ENCODE measurements at regions not wholly inside any gene's neighbourhood (a gene's known extent, or its start where the extent isn't known, plus 50 kb on each side); places are given as distances from the start of the nearest gene placed in this dataset.

GRCh38 chr3:99472385-99472784, 166.0 kb upstream of the COL8A1 start:
- ChIA-PET POLR2A (ENCODE audit: low non-redundant PET) (no interaction called here), CTCF (interaction anchor here (0.7 kb wide), 1 partner anchor 115 kb away, joined by 3 read pairs; no protein-coding TSS in a partner anchor)
- TF ChIP-seq CTCF (conservative IDR thresholded peaks at IDR 0.05; ENCODE audit: low read depth), result no peak

GRCh38 chr3:99471353-99472323, 166.8 kb upstream of the COL8A1 start:
- CTCF ChIA-PET, result interaction anchor here (0.7 to 1.1 kb wide), 3 partner anchors 28 to 789 kb away, joined by 3 to 4 read pairs (median 3); no protein-coding TSS in a partner anchor
- no peak for TF ChIP-seq CTCF (conservative IDR thresholded peaks at IDR 0.05; ENCODE audit: low read depth)
- H3K27ac ChIP-seq, result no peak overlapping the region
- POLR2A ChIA-PET (ENCODE audit: low non-redundant PET), result no interaction called here
- DNase-seq (ENCODE audit: low spot score), result no peak

More at GRCh38 chr3:99472385-99472784, 166.0 kb upstream of the COL8A1 start:
- H3K27ac ChIP-seq, result no peak overlapping the region
- no peak for DNase-seq (ENCODE audit: low spot score)

- ChIA-PET CTCF (interaction anchor here (0.5 to 1.1 kb wide), 2 partner anchors 29 to 282 kb away, joined by 3 read pairs; no protein-coding TSS in a partner anchor), POLR2A (ENCODE audit: low non-redundant PET) (no interaction called here)
- no peak overlapping the region for H3K27ac ChIP-seq
- no peak for TF ChIP-seq CTCF (conservative IDR thresholded peaks at IDR 0.05; ENCODE audit: low read depth)
- DNase-seq (ENCODE audit: low spot score), result no peak
Measured at GRCh38 chr3:99470841-99471240, 167.6 kb upstream of the COL8A1 start.

- ChIA-PET POLR2A (ENCODE audit: low non-redundant PET) (no interaction called here), CTCF (interaction anchor here (0.7 kb wide), 2 partner anchors 30 to 31 kb away, joined by 3 read pairs; no protein-coding TSS in a partner anchor)
- DNase-seq (ENCODE audit: low spot score), result no peak
- no peak for TF ChIP-seq CTCF (conservative IDR thresholded peaks at IDR 0.05; ENCODE audit: low read depth)
- H3K27ac ChIP-seq, result no peak overlapping the region
Measured at GRCh38 chr3:99468918-99469317, 169.5 kb upstream of the COL8A1 start.

GRCh38 chr3:99467420-99467819, 171.0 kb upstream of the COL8A1 start:
- ChIA-PET POLR2A (ENCODE audit: low non-redundant PET) (no interaction called here), CTCF (no interaction called here)
- H3K27ac ChIP-seq, result no peak overlapping the region
- TF ChIP-seq CTCF (conservative IDR thresholded peaks at IDR 0.05; ENCODE audit: low read depth), result no peak
- no peak for DNase-seq (ENCODE audit: low spot score)

GRCh38 chr3:99466331-99466730, 172.1 kb upstream of the COL8A1 start:
- H3K27ac ChIP-seq, result no peak overlapping the region
- no peak for TF ChIP-seq CTCF (conservative IDR thresholded peaks at IDR 0.05; ENCODE audit: low read depth)
- no peak for DNase-seq (ENCODE audit: low spot score)
- POLR2A ChIA-PET (ENCODE audit: low non-redundant PET), result no interaction called here
- CTCF ChIA-PET, result no interaction called here

All from RWPE1 (cell line).